Omental fat pad (tissue), 3 donors: ENCODE measurements at regions not wholly inside any gene's neighbourhood (a gene's known extent, or its start where the extent isn't known, plus 50 kb on each side); places are given as distances from the start of the nearest gene placed in this dataset.

ENCODE experiments used
- ATAC-seq: fragments of 150-250 bp; one replicate; pipeline ENCODE4 v1.9.1; 2016; ENCODE audit warnings: mild to moderate bottlenecking, moderate library complexity; ENCODE audit not compliant: low FRiP score
- DNase-seq: peaks from one replicate; pipeline ENCODE4 v3.0.0-alpha.2; 2019; ENCODE audit warnings: low spot score
- CTCF ChIP-seq, 3 donors: fragments of 450-650 bp; IDR thresholded peaks; one replicate each; pipeline ENCODE4 v1.5.1; 2016 to 2017; ENCODE audit warnings: antibody characterized with exemption in 3 of 3, mild to moderate bottlenecking in 3 of 3, moderate library complexity in 2 of 3

DNA sequence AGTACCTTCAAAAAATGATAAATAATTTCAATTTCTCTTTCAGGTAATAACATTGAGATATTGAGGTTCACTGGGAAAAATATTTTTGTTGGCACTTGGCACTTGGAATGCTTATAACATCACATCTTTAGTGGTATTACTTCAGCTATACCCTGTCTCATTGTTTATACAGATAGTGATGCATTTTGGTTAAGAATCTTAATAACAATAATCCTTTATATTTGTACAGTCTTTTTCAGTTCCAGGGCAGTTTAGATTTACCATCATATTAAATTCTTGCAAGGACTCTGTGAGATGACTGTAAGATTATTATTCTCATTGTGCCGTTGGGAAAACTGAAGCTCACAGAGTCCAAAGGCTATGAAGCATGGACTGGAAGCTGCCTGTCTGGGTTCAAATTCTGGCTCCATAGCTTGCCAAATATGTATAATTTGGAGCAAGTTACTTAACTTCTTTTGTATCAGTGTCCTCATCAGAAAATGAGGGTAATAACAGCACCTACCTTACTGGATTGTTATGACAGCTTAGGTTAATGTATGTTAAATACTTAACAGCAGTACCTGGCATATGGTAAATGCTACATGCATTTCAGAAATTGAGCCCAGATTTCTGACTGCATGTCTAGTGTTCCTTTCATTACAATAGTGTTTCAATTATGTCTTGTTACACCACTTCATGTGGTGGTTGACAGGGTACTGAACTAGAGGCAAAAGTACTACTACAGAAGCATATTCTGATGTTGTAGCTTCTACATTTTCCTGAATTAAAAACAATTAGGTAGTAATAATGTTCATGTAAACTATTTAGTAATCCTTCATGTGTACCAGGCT, 272.2 kb downstream of the PLK2 start:
- DNase-seq (no peak), ATAC-seq (no peak)
- TF ChIP-seq CTCF (IDR thresholded peaks at IDR 0.05), result no peak

GRCh38 chr5:58185801-58186200, 274.1 kb downstream of the PLK2 start:
- ATAC-seq (no peak), DNase-seq (no peak)
- TF ChIP-seq CTCF (IDR thresholded peaks at IDR 0.05), result no peak

- no peak for DNase-seq
- TF ChIP-seq CTCF (IDR thresholded peaks at IDR 0.05), result no peak
- ATAC-seq, result no peak
These were observed 274.5 kb downstream of the PLK2 start for GRCh38 chr5:58185397-58185796.

- DNase-seq (no peak), ATAC-seq (no peak)
- TF ChIP-seq CTCF (IDR thresholded peaks at IDR 0.05), result no peak
These were observed 275.0 kb downstream of the PLK2 start for GRCh38 chr5:58184910-58185309.

GRCh38 chr5:58183786-58184085, 276.1 kb downstream of the PLK2 start:
- no peak for DNase-seq
- ATAC-seq, result no peak
- TF ChIP-seq CTCF (IDR thresholded peaks at IDR 0.05), result no peak

GRCh38 chr5:58183078-58183785, 276.7 kb downstream of the PLK2 start:
- TF ChIP-seq CTCF (IDR thresholded peaks at IDR 0.05), result no peak
- ATAC-seq (no peak), DNase-seq (no peak)
